HepG2 (cell line): ENCODE measurements at regions not wholly inside any gene's neighbourhood (a gene's known extent, or its start where the extent isn't known, plus 50 kb on each side); places are given as distances from the start of the nearest gene placed in this dataset.
"Not testable (repeated sequence)": the region's sequence is repeated elsewhere in the genome, so short reads cannot be mapped to it uniquely, and the experiment has no call there.

Source experiments
- ATAC-seq: fragments of 200-7000 bp; cut with Tn5 transposase; 3 replicates; pipeline ENCODE4 v1.9.1; 2020; ENCODE audit warnings: mild to moderate bottlenecking, moderate library complexity
- BruUV-seq: library from RNA; stranded (reverse); fragments of 400-500 nt; replicated peaks from 2 replicates; lab custom pipeline; 2021; lab: Mats Ljungman, UMichigan
- CTCF ChIA-PET: fragments of 300-600 bp; formaldehyde crosslinking; extraction: SDS; loops from one replicate; lab custom pipeline; 2021; ENCODE audit warnings: low total read pairs, inconsistent platforms, low intra/inter-chr PET ratio; lab: Yijun Ruan, JAX
- POLR2A ChIA-PET: fragments of 350-600 bp; sonication (Branson Sonifier 250); formaldehyde crosslinking; loops from one replicate; lab custom pipeline; 2020; ENCODE audit warnings: antibody characterized with exemption, inconsistent platforms; lab: Yijun Ruan, JAX
- DNase-seq: peaks from one replicate; pipeline ENCODE4 v3.0.0-alpha.2; 2015; ENCODE audit warnings: low spot score
- FAIRE-seq: peaks from 3 replicates; lab custom pipeline; 2011; peaks lifted over from hg19 to GRCh38; lab: Jason Lieb, UNC
- H2AFZ ChIP-seq: one replicate; pipeline ENCODE4 v1.6.1; 2011; ENCODE audit warnings: low read length, inconsistent platforms
- H3K27ac ChIP-seq: fragments of 300-600 bp; 3 replicates; pipeline ENCODE4 v1.8.0; 2011; ENCODE audit warnings: mixed run types, mild to moderate bottlenecking, mixed read lengths, low read length, inconsistent platforms; ENCODE audit not compliant: insufficient read depth; ENCODE audit errors: extremely low read length
- H3K27me3 ChIP-seq, 2 experiments: fragments of 200-600 bp in 1 of 2; 2 replicates in 1 of 2; 3 replicates in 1 of 2; pipeline versions ENCODE4 v1.6.0 to v1.8.0; 2011; ENCODE audit warnings: low read length in 2 of 2, mild to moderate bottlenecking in 2 of 2, moderate library complexity in 2 of 2, inconsistent platforms in 1 of 2; ENCODE audit not compliant: insufficient read depth in 2 of 2, control insufficient read depth in 1 of 2
- H3K36me3 ChIP-seq, 2 experiments: fragments of 200-600 bp in 1 of 2; replicated peaks in 1 of 2; 2 replicates in 1 of 2; 3 replicates in 1 of 2; pipeline versions ENCODE4 v1.5.1 to v1.8.0; 2011; ENCODE audit warnings: low read length in 2 of 2, inconsistent platforms in 1 of 2; ENCODE audit not compliant: insufficient read depth in 2 of 2, control insufficient read depth in 1 of 2
- H3K4me1 ChIP-seq: 2 replicates; pipeline ENCODE4 v1.5.1; 2012; ENCODE audit warnings: low read length, inconsistent platforms; ENCODE audit not compliant: insufficient read depth
- H3K4me2 ChIP-seq: 2 replicates; pipeline ENCODE4 v1.6.0; 2011; ENCODE audit warnings: low read depth, low read length, inconsistent platforms
- H3K4me3 ChIP-seq, 3 experiments: fragments of 200-600 bp in 1 of 3; sonication (generic), shearing (Covaris generic) in 1 of 3; replicated peaks in 1 of 3; 2 replicates each; pipeline ENCODE4 v1.5.1; 2011 to 2016; ENCODE audit warnings: low read length in 3 of 3, inconsistent platforms in 2 of 3, low read depth in 2 of 3, mild to moderate bottlenecking in 2 of 3, control low read depth in 1 of 3, mixed read lengths in 1 of 3; ENCODE audit not compliant: insufficient read depth in 1 of 3
- H3K79me2 ChIP-seq: one replicate; pipeline ENCODE4 v1.6.1; 2011; ENCODE audit warnings: low read length, inconsistent platforms; ENCODE audit not compliant: insufficient read depth
- H3K9ac ChIP-seq: 2 replicates; pipeline ENCODE4 v1.6.0; 2011; ENCODE audit warnings: mild to moderate bottlenecking, low read depth, low read length, inconsistent platforms; ENCODE audit not compliant: insufficient read depth
- H3K9me3 ChIP-seq: 2 replicates; pipeline ENCODE4 v1.5.1; 2012; ENCODE audit warnings: mild to moderate bottlenecking, low read length
- H4K20me1 ChIP-seq: 2 replicates; pipeline ENCODE4 v1.6.0; 2011; ENCODE audit warnings: inconsistent platforms, mild to moderate bottlenecking, low read length, moderate library complexity; ENCODE audit not compliant: insufficient read depth
- MAFF ChIP-seq: IDR thresholded peaks from 2 replicates; pipeline ENCODE4 v1.6.1; 2011; ENCODE audit warnings: low read depth, low read length, improper control_type of control experiment
- MAFK ChIP-seq, 2 experiments: IDR thresholded peaks in 1 of 2; conservative IDR thresholded peaks in 1 of 2; 2 replicates each; pipeline ENCODE4 v1.6.1; 2011; ENCODE audit warnings: improper control_type of control experiment in 2 of 2, low read length in 2 of 2
- ZBTB4 ChIP-seq: sonication (generic); formaldehyde crosslinking; IDR thresholded peaks from 2 replicates; pipeline ENCODE4 v1.4.0; 2020; ENCODE audit warnings: missing genetic modification reagents, mild to moderate bottlenecking, borderline replicate concordance
- ZFP36 ChIP-seq: fragments of 150-350 bp; IDR thresholded peaks from 2 replicates; pipeline ENCODE4 v1.6.1; 2018; ENCODE audit warnings: borderline replicate concordance, low read length, low read depth; ENCODE audit not compliant: partially characterized antibody
- WGBS: methylation state at CpG from one replicate; pipeline ENCODE4 v1.1.6; 2017; ENCODE audit warnings: low lambda C conversion rate; 5-methylcytosine and 5-hydroxymethylcytosine counted together
- in situ Hi-C: cut with HindIII; loops from 2 replicates; pipeline ENCODE4 v1.10.0; 2017; ENCODE audit warnings: low pct_unique_long_range_greater_than_20kb; ENCODE audit not compliant: extremely low pct_ligation_motif_present
- intact Hi-C: fragments of 100-400 bp; cut with micrococcal nuclease; formaldehyde crosslinking; loops from one replicate; pipeline ENCODE4 v1.10.0; 2022; ENCODE audit not compliant: unreplicated experiment

GRCh38 chr5:150960791-150961396, 56.1 kb upstream of the ZNF300 start:
- CTCF ChIA-PET: no interaction called here
- intact Hi-C loops (no loop called here), in situ Hi-C loops (no loop called here)
- Histone ChIP-seq H3K27me3 (no peaks in the 10 kb centered on the region), H3K79me2 (no peaks in the 10 kb centered on the region), H3K36me3 (no peaks in the 10 kb centered on the region), H4K20me1 (no peaks in the 10 kb centered on the region), H3K4me2 (no peak overlapping the region), H3K4me3 (no peak overlapping the region), H3K9me3 (peaks cover 41% of the 10 kb centered on the region), H3K4me1 (no peaks in the 10 kb centered on the region), H2AFZ (no peak overlapping the region), H3K9ac (no peak overlapping the region), H3K27ac (no peak overlapping the region)
- no TSS peak for BruUV-seq
- ATAC-seq: no peak
- POLR2A ChIA-PET: no interaction called here
- no peak for FAIRE-seq
- peak; percentile 75 for TF ChIP-seq ZFP36
- TF ChIP-seq ZBTB4: no peak
- DNase-seq: no peak
- WGBS: 0% methylated on average over 1 of the region's 1 CpG

GRCh38 chr5:150960323-150960722, 55.5 kb upstream of the ZNF300 start:
- H3K4me1 ChIP-seq, H2AFZ ChIP-seq, H3K4me2 ChIP-seq, ATAC-seq, H4K20me1 ChIP-seq, FAIRE-seq, H3K27ac ChIP-seq, H3K27me3 ChIP-seq, H3K4me3 ChIP-seq, POLR2A ChIA-PET, CTCF ChIA-PET, H3K36me3 ChIP-seq, H3K9ac ChIP-seq, intact Hi-C loops: not testable (repeated sequence)
- H3K9me3 ChIP-seq: peaks cover 47% of the 10 kb centered on the region
- TF ChIP-seq MAFK (conservative IDR thresholded peaks at IDR 0.05 in 1 of 2, IDR thresholded peaks at IDR 0.05 in 1 of 2; ENCODE audit: low read length in 2 of 2) (peak; percentile 25 to 80; a peak in 2 of 4 replicates), MAFF (peak; percentile 61; the same call in 1 of the 2 replicates)
- TF ChIP-seq, all 625 proteins: peak for 2; not testable (repeated sequence) for 623
- DNase-seq, H3K79me2 ChIP-seq, BruUV-seq, in situ Hi-C loops: not testable (repeated sequence)
